Testis (tissue), 2 donors: ENCODE measurements at regions not wholly inside any gene's neighbourhood (a gene's known extent, or its start where the extent isn't known, plus 50 kb on each side); places are given as distances from the start of the nearest gene placed in this dataset.

Experiments
- DNase-seq: peaks from one replicate; pipeline ENCODE4 v3.0.0-alpha.2; 2019
- H3K27ac ChIP-seq, 2 donors: fragments of 200-600 bp; sonication (generic); one replicate each; pipeline ENCODE4 v1.5.1; 2019
- H3K27me3 ChIP-seq: fragments of 200-600 bp; sonication (generic); one replicate; pipeline ENCODE4 v1.5.1; 2019
- H3K36me3 ChIP-seq: fragments of 200-600 bp; sonication (generic); one replicate; pipeline ENCODE4 v1.5.1; 2017; ENCODE audit warnings: low read depth; ENCODE audit errors: missing control alignments
- H3K4me1 ChIP-seq: fragments of 200-600 bp; sonication (generic); one replicate; pipeline ENCODE4 v1.5.1; 2019
- H3K4me3 ChIP-seq, 2 donors: fragments of 200-600 bp; sonication (generic); one replicate each; pipeline ENCODE4 v1.5.1; 2017 to 2019
- H3K9me3 ChIP-seq: fragments of 200-600 bp; sonication (generic); one replicate; pipeline ENCODE4 v1.5.1; 2017
- CTCF ChIP-seq, 3 experiments: fragments of 450-650 bp in 2 of 3; fragments of 200-600 bp in 1 of 3; sonication (generic) in 1 of 3; IDR thresholded peaks; one replicate each; pipeline ENCODE4 v1.5.1; 2016 to 2019; ENCODE audit warnings: antibody characterized with exemption in 3 of 3, mild to moderate bottlenecking in 2 of 3, moderate library complexity in 1 of 3
- POLR2A ChIP-seq: fragments of 450-650 bp; IDR thresholded peaks from one replicate; pipeline ENCODE4 v1.6.1; 2017; ENCODE audit warnings: antibody characterized with exemption, mild to moderate bottlenecking, moderate library complexity
- WGBS, 2 donors: methylation state at CpG; one replicate each; pipeline ENCODE4 v1.1.5; 2018; 5-methylcytosine and 5-hydroxymethylcytosine counted together
- intact Hi-C: fragments of 100-400 bp; cut with DNase I; formaldehyde crosslinking; loops from one replicate; pipeline ENCODE4 v1.15.1; 2023; ENCODE audit warnings: low total_unique reads

- DNase-seq = no peak
- Histone ChIP-seq H3K4me3 (no peak overlapping the region), H3K9me3 (no peaks in the 10 kb centered on the region), H3K27ac (no peak overlapping the region), H3K4me1 (no peaks in the 10 kb centered on the region), H3K36me3 (no peaks in the 10 kb centered on the region), H3K27me3 (no peaks in the 10 kb centered on the region)
- WGBS, 2 donors = 86 to 94% methylated on average over 1 of the region's 1 CpG
- no peak for TF ChIP-seq POLR2A
- no peak for TF ChIP-seq CTCF (IDR thresholded peaks at IDR 0.05)
- intact Hi-C loops = no loop called here
These were observed 352.8 kb upstream of the FAM174A start for GRCh38 chr5:100182402-100182801.

GRCh38 chr5:100175346-100175745 is 359.8 kb upstream of the FAM174A start:
- TF ChIP-seq POLR2A = no peak
- TF ChIP-seq CTCF (IDR thresholded peaks at IDR 0.05) = no peak
- Histone ChIP-seq H3K4me1 (no peaks in the 10 kb centered on the region), H3K9me3 (no peaks in the 10 kb centered on the region)

GRCh38 chr5:100165309-100165708 is 369.9 kb upstream of the FAM174A start:
- Histone ChIP-seq H3K4me3 (no peak overlapping the region), H3K9me3 (no peaks in the 10 kb centered on the region), H3K27me3 (no peaks in the 10 kb centered on the region), H3K36me3 (no peaks in the 10 kb centered on the region), H3K27ac (no peak overlapping the region), H3K4me1 (no peaks in the 10 kb centered on the region)
- no peak for DNase-seq
- 76 to 89% methylated on average over 1 of the region's 1 CpG for WGBS, 2 donors
- TF ChIP-seq CTCF (IDR thresholded peaks at IDR 0.05) (no peak), POLR2A (no peak)
- intact Hi-C loops = no loop called here

More at GRCh38 chr5:100175346-100175745, 359.8 kb upstream of the FAM174A start:
- DNase-seq = no peak
- Histone ChIP-seq H3K36me3 (no peaks in the 10 kb centered on the region), H3K27ac (no peak overlapping the region), H3K27me3 (no peaks in the 10 kb centered on the region), H3K4me3 (no peak overlapping the region)
- intact Hi-C loops = no loop called here
- WGBS, 2 donors = 62 to 80% methylated on average over 1 of the region's 1 CpG

- intact Hi-C loops = no loop called here
- no peak for DNase-seq
- TF ChIP-seq POLR2A (no peak), CTCF (IDR thresholded peaks at IDR 0.05) (no peak)
- H3K4me3 ChIP-seq = no peak overlapping the region
- no peaks in the 10 kb centered on the region for H3K9me3 ChIP-seq
- no peaks in the 10 kb centered on the region for H3K27me3 ChIP-seq
- no peaks in the 10 kb centered on the region for H3K36me3 ChIP-seq
- no peak overlapping the region for H3K27ac ChIP-seq
- WGBS, 2 donors = 73 to 86% methylated on average over 1 of the region's 1 CpG
- no peaks in the 10 kb centered on the region for H3K4me1 ChIP-seq
These were observed 373.3 kb upstream of the FAM174A start for GRCh38 chr5:100161868-100162267.

- H3K9me3 ChIP-seq = no peaks in the 10 kb centered on the region
- intact Hi-C loops = no loop called here
- no peaks in the 10 kb centered on the region for H3K36me3 ChIP-seq
- no peak overlapping the region for H3K27ac ChIP-seq
- no peak for DNase-seq
- WGBS, 2 donors = 85 to 89% methylated on average over 1 of the region's 1 CpG
- no peaks in the 10 kb centered on the region for H3K27me3 ChIP-seq
- no peak overlapping the region for H3K4me3 ChIP-seq
- no peaks in the 10 kb centered on the region for H3K4me1 ChIP-seq
- TF ChIP-seq POLR2A (no peak), CTCF (IDR thresholded peaks at IDR 0.05) (no peak)
These were observed 378.1 kb upstream of the FAM174A start for GRCh38 chr5:100157066-100157465.
